Activated naive CD4-positive, alpha-beta T cell treated with Interleukin-2 at 50 U/mL for 16 hours (primary cell): ENCODE measurements at regions not wholly inside any gene's neighbourhood (a gene's known extent, or its start where the extent isn't known, plus 50 kb on each side); places are given as distances from the start of the nearest gene placed in this dataset.

ENCODE experiments used
- DNase-seq: peaks from one replicate; pipeline ENCODE4 v3.0.0-alpha.2; 2020

DNA sequence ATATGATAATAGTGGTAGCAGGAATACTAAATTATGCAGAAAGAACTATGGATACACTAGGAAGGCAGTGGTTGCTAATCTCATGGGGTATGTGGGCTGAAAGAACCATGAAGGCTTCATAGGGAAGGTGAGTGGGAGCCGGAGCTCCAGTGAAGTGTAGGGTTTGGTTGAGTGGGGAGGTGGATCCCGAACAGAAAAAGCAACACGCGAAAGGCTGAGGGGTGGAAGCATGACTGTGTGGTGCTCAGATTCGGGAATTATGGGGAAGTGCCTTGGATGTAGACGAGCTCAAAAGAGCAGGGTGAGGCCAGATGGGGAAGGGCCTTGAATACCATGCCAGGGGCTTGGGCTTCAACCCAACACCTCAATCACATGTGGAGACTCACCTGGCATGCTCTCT lies 715.1 kb downstream of the TYW1 start:
- DNase-seq: no peak

DNA sequence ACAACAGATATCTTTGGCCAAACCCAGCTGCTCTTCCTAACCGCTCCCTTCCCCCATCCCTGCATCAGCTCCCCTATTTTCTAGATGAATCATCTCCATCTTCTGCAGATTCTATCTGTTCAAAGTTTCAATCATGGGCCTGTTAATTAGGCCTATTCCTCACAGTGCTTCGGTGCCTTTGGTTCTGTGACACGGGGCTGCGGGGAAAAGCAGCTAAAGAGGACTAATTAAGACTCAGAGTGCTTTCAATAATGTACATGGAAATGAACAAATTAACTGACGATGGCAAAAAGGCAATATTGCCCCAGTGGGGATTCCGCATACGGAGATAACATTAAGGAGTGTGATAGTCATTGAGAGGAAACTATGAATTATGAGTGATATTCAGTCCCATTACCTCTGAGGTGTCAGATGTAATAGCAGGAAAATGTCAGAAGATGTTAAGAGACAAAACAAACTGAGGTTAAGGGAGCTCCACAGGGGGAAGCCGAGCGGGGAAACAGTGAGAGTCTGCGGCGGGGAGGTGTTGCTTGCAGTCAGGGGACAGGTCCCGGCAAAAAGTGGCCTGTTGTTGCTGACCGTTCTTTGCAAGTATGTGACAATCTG lies 716.9 kb downstream of the TYW1 start:
- no peak for DNase-seq

DNA sequence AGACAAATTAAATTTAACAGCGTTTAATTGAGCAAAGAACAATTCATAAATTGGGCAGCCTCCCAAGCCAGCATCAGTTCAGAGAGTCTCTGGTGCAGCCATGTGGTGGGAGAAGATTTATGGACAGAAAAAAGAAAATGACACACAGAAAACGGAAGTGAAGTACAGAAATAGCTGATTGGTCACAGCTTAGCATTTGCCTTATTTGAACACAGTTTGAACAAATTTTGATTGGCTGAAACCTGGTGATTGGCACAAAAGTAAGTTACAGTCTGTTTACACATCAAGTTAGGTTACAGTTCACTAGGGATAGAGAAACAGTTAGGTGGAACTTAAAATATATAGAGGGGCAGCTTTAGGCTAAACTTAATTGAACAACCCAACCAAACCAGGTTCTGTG lies 720.1 kb downstream of the TYW1 start:
- no peak for DNase-seq

DNA sequence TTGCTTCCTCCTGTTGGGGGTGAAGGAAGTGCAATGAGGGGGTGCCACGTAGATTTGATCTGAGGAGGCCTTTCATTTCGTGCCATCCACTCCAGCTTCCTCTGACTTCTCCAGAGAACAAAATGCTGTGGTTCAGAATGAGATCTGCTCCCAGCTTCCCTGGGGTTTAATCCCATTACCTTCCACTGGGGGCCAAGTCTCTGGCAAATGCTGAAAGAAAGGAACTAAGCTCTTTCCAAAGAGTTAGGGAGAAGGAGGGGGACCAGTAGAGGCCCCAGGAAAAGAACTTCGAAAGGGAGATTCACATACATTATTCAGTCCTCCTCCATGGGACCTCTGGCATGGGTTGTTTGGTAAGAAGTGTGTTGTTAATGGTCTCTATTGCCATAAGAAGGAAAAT lies 727.0 kb downstream of the TYW1 start:
- no peak for DNase-seq

DNA sequence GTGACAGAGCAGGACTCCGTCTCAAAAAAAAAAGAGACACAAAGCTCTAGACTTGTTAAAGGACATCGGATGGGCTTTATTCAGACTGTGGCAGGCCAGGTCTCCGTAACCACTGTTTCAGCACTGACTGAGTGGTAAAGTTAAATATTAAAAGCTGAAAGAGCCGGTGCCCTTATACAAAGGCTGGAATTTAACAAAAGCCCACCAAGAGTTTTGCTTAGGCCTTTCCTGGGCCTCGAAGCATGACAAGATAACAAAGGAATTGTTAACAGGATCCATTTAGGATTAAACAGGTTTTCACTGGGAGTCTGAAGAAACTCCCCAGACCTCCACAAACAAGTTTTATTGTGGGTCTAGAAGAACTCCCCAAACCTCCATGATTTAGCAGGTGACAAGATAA lies 727.8 kb downstream of the TYW1 start:
- no peak for DNase-seq

DNA sequence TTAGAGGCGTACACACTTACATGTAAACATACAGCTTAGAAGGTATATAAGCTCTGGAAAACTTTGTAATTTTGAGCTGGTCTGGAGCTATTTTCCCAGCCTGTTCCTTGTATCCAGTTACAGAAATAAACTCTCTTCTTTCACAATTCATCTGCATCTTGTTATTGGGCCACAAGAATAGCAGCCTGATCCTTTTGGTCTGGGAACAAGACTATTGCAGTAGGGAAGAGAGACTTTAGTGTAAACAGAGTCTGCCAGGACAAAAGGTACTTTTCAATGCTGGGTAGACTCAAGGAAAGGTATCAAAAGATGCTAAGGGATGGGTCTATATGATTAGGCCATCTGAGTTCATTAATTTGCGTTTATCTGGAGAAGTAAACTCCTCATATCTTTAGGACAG lies 728.3 kb downstream of the TYW1 start:
- no peak for DNase-seq

DNA sequence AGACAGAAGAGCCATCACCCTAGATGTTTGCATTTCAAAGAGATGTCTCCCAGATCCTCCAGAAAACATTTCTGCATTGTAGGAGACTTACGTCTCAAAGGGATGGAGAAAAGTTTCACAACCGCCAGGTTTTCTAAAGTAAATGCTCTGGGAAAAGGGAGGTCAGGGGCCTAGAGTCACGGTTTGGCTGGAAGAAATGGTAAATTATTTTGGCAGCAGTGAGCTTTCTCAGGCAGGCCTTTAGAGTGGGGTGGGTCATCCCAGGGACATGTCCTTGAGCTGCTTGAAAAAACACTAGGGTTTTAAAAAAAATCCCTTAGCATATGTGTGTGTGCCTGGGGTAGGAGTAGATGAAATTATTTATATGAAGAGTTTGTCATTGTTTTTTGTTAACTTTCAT lies 728.8 kb downstream of the TYW1 start:
- no peak for DNase-seq

DNA sequence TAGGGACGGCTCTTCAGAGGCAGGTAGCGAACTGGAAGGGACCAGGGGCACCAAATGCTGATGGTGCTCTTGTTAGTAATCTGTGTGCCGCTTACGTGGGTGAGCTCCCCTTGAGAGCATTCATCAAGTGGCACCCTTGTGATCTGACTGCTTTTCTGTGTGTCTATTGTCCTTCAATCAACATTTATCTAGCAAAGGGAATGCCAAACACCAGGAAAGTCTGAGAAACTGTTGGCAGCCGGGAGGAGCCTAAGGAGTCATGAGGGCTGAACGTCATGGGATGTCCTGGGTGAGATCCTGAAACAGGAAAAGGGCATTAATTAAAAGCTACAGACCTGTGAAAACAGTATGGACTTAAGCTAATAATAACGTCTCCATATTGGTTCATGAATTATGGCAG lies 733.1 kb downstream of the TYW1 start:
- no peak for DNase-seq

DNA sequence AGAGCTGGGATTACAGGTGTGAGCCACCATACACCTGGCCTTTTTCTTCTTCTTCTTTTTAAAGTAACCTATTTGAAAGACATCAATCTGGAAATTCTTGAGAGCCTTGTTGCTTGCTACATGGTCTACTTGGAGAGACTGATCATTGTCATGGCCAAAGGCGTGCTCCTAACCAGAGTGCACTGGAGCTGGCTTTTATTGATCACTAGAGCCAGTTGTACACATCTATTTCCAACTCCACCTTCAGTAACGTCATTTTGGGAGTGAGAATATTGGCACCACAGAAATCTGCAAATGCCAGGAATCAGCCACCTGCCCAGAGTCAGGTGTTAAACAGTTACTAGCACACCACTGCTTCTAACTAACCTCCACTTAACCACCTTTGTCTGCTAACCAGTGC lies 735.1 kb downstream of the TYW1 start:
- DNase-seq: no peak

DNA sequence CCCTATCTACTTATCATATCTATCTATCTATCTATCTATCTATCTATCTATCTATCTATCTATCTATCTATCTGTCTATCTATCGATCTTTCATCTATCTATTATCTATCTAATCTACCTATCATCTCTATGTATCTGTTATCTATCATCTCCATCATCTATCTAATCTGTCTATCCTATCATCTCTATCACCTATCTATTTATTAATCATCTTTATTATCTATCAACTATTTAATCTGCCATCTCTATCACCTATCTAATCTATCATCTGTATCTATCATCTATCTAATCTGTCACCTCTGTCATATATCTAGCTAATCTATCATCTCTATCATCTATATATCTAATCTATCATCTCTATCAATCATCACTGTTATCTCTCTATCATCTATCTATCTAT lies 736.3 kb downstream of the TYW1 start:
- no peak for DNase-seq

DNA sequence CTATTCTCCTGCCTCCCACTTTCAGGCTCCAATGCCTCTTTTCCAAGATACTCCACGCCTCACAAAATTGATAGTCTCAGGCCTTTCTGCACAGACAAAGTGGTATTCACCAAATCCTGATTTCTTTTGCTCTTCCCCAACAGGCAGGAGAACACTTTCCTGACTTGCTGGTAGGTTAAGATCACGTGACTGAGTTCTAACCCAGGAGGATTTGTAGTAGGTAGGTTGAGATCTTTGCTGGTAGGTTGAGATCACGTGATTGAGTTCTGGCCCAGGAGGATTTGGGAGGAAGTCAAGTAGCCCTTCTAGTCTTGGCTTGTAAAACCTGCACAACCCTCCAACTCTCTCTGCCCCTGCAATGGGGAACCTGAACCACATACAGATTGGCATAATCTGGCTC lies 741.5 kb downstream of the TYW1 start:
- DNase-seq: no peak

DNA sequence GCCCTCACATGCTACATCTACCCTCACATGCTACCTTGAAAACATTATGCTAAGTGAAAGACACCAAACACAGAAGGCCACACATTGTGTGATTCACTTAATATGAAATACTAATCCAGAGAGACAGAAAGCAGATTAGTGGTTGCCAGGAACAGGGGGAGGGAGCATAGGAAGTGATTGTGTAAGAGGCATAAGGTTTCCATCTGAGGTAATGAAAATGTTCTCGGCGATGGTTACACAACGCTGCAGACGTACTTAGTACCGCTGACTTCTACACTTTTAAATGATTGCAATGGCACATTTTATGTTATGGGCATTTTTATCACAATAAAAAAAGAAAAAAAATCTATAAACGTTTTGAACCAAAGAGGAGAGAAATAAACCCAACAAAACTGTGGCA lies 742.3 kb downstream of the TYW1 start:
- DNase-seq: no peak

DNA sequence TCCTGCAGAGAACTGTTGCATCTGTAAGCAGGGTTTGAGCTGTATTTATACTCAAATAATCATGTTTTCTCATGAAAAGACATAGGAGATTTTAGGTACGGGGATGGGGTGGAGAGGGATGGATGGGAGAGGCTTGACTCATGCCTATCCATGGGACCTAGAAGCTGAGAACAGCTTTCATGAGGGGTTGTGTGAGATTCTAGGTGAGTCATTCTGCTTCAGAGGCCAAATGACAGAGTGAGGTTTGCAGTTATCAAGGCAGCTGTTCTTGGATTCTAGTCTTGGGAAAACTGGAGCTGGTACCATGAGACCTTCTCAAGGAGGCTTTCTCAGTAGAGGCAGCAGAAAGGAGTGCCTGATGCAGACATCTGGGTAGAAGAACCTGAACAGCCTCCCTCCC lies 746.9 kb downstream of the TYW1 start:
- no peak for DNase-seq

DNA sequence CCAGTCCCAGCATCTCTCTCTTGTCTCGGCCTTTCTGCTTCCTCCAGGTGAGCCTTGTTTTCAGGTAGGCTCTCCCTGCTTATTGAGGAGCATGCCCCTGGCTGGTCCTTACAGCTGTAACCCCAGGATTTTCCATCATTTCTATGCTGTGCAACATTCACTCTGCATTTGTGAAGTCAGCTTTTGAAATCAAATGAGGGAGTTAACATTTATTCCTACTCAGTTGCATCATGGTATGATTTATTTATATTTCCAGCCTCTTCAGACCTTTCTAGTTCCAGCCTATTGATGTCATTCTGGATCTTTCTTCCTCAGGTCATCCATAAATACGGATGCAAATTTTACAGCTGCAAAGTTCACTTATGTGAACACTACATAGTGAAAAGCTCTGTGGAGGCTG lies 755.6 kb downstream of the TYW1 start:
- no peak for DNase-seq

DNA sequence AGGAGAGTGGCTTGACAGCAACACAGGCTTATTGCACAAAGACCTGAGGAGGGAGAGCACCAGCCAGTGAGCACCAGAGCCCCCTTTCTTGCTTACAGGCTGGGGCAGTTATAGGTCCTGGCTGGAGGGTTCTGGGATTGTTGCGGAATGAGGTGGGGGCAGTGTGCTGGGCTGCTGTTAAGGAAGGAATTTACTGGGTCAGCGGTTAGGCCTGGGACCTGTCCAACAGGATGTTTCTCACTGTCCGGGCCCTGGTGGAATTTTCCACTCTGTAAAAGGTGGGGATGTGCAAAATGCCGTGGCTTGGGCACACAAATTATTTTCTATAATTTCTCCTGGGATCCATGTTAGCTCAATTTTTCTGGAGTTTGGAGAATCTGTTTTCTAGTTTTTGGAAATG lies 757.3 kb downstream of the TYW1 start:
- DNase-seq: no peak

DNA sequence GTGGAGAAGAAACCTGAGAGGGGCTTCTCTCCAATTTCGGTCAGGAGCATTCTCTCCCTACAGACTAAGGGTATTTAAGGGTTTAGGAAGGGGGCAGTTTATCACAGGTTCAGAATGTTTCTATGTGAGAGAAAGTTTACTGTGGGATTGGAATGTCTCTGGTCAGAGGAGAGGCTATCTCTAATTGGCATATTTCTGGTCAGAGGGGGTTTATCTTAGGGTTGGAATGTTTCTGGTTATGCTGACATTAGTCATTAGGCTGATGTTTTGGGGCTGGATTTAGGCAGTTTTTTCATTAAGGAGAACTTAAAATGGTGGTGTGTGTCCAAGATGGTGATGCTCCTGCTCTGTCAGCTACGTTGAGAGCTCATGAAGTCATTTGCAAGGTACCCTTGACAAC lies 758.0 kb downstream of the TYW1 start:
- no peak for DNase-seq

DNA sequence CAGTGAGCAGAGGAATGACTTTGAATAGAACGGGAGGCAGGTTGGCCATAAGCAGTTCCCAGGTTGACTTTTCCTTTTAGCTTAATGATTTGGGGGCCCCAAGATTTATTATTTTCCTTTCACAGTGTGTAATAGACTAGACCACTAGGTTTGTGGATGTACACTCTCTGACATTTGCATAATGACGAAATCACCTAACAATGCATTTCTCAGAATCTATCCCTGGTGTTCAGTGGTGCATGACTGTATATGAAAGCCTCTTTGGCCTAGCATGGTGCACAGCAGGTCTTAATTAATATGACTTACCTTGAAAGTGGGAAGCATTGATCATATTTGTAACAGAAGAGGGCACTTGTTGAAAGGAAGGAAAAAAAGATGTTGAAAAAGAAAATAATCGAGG lies 761.9 kb downstream of the TYW1 start:
- DNase-seq: no peak

DNA sequence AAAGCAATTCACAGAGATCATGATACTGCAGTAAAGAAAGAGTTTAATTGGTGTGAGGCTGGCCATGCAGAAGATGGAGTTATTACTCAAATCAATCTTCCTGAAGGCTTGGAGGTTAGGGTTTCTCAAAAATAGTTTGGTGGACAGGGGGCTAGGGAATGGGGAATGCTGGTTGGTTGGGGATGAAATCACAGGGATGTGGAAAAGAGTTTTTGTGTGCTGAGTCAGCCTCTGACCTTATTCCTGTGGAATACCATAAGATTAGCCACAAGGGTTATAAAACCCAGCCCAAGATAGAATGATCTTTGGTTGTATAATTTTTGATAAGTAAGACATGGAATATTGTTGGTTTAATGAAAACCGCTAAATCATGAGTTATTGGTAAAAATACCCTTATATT lies 764.3 kb downstream of the TYW1 start:
- no peak for DNase-seq

DNA sequence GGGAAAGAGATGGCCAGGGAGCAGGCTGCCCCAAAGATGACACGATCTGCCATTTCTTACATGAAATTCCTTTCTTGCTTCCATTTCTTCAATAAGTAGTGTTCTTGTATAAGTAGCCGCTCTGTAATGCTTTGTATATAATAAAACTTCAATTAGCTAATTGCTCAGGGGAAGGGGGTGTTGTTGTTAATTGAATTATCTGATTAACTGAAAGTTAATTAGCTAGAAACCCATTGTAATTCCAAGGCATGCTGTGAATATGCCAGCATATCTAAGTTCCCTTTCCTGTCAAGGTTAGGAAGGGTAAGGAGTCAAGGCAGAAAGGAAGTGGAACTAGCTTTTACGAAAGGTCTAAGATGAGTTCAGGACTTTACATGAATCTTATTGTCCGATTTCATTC lies 765.9 kb downstream of the TYW1 start:
- no peak for DNase-seq

DNA sequence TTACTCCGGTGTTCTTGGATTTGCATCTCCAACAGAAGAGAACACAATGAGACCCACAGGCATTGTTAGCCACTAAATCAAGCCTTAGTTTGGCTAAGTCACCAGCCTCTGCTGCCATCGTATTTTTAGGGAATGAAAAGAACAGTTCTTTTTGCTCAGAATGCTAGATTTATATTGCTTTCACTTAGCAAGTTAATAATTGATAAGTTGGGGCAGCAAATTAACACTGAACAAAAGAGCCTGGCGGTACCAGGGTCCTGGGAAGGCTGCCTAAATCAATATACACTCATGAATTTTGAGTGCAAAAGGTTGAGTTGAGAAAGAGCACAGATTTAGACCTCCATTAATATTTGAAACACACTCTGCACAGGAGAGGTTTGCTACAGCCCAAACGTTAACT lies 767.7 kb downstream of the TYW1 start:
- DNase-seq: no peak

DNA sequence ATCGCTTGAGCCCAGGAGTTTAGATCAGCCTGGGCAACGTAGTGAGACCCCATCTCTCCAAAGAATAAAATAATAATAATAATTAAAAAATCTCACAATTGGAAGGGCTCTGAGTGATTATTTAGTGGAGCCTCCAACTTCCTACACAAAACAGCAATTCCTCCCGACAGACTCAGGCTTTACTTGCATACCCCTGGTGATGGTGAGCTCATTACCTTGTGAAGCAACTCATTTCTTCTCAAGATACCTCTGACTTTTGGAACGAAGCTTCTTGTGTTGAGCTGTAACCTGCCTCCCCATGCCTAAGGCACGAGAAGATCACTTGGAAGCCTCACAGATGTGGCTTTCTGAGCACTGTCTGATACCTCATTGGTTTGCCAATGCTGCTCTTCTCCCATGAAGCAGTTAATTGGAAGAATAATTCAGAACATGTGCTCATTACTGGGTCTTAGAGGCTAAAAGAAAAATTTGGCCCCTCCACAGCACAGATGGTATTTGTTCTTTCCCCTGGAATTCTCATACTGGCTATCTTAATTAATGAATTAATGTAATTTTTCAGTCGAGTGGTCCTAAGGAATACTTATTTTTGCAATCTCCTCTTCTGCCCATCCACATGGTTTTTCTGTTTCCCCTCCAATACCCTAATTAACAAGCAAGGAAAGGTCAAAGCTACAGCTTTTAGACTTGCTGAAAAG lies 769.0 kb downstream of the TYW1 start:
- DNase-seq: no peak

DNA sequence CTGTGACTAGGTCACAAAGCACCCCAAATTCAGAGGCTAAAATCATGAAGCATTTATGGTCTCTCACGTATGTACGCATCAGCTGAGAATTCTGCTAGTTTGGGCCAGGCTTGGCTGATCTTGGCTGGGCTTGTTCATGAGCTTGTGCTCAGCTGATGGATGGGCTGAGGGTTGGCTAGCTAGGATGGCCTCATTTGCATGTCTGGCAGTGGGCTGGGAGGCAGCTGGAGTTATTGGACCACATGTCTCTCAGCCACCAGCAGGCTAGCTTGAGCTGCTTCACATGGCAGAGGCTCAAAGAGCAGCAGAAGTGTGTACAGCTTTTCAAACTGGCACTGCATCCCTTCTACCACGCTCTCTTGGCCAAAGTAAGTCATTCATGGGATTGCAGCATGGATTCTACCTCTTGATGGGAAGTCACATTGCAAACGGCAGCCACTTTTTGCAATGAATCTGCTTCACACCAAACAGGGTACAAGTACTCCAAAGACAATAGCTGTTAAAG lies 770.3 kb downstream of the TYW1 start:
- no peak for DNase-seq

DNA sequence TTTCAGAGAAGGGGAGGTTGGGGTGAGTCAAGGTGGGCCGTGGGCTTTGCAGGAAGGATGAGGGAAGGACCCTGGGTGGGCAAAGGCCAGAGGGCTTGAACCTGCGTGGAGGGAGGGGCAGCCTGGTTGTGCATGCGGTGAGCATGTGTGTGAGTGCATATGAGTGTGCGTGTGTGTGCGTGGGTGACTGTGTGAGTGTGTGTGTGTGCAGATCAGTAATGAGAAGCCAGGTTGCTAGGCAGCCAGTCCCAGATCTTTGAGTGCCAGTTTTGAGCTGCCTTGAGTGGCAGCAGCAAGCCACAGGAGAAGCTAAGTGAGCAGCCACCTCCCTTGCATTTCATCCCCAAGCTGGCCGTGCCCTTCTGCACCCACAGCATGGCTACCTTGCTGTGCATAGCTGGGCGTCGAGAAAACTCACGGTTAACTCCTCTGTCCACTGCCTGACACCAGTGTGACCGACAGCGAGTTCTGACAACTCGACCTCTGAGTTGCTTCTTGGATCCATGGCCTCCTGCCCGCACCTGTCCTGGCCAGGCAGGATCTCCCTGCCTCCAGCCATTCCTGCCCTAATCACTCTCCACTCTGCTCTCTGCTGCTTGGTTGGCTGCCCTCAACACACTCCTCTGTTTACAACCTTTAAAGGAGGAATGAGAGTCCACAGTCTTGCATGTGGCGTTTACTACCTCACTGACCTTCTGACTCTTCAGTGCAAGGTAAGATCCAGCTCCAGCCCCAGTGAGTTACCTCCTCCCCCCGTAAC lies 775.4 kb downstream of the TYW1 start:
- no peak for DNase-seq

DNA sequence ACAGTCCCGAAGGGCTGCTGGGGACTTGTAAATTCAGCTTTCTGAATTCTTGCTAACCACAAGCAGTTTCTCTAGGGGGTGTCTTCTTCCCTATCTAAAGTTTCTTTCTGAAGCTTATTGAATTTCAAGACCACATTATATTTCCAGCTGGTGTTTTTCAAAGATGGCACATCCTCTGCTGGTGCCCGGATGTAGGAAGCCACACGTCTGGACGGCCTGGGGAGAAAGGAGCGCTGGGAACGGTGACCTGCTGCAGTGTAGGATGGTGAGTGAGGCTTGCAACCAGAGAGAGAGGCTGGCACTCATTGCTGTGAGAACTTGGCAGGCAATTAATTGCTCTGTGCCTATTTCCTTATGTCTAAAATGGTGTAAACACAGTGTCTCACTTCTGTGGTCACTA lies 776.4 kb downstream of the TYW1 start:
- no peak for DNase-seq
